GM10248 (cell line): ENCODE measurements at regions not wholly inside any gene's neighbourhood (a gene's known extent, or its start where the extent isn't known, plus 50 kb on each side); places are given as distances from the start of the nearest gene placed in this dataset.

Experiments used
- CTCF ChIA-PET: fragments of 300-600 bp; sonication (Branson Sonifier 250); formaldehyde crosslinking; extraction: SDS; loops from one replicate; lab custom pipeline; 2021; ENCODE audit warnings: antibody characterized with exemption; lab: Yijun Ruan, JAX
- POLR2A ChIA-PET: fragments of 350-650 bp; sonication (Branson Sonifier 250); formaldehyde crosslinking; extraction: SDS; loops from one replicate; lab custom pipeline; 2020; ENCODE audit warnings: antibody characterized with exemption; lab: Yijun Ruan, JAX
- DNase-seq: peaks from one replicate; pipeline ENCODE4 v3.0.0; 2012; ENCODE audit errors: extremely low spot score
- CTCF ChIP-seq: IDR thresholded peaks from 2 replicates; pipeline ENCODE4 v1.5.1; 2012; ENCODE audit warnings: mild to moderate bottlenecking, low read depth; ENCODE audit errors: extremely low read depth, missing control alignments, control extremely low read depth

GRCh38 chr6:105892577-105893262 is 193.4 kb upstream of the PRDM1 start:
- TF ChIP-seq CTCF, result no peak
- peak; percentile 68 for DNase-seq
- ChIA-PET CTCF (interaction anchor here (0.9 to 2.9 kb wide), 4 partner anchors 10 to 331 kb away, joined by 3 to 20 read pairs (median 4); no protein-coding TSS in a partner anchor), POLR2A (no interaction called here)

GRCh38 chr6:105890521-105891244 is 195.5 kb upstream of the PRDM1 start:
- CTCF ChIA-PET, result interaction anchor here (1.4 kb wide), 1 partner anchor 9 kb away, joined by 5 read pairs; no protein-coding TSS in a partner anchor
- POLR2A ChIA-PET, result no interaction called here
- no peak for TF ChIP-seq CTCF
- no peak for DNase-seq

- no peak for TF ChIP-seq CTCF
- ChIA-PET CTCF (interaction anchor here (1.4 kb wide), 1 partner anchor 10 kb away, joined by 5 read pairs; no protein-coding TSS in a partner anchor), POLR2A (no interaction called here)
- no peak for DNase-seq
Observed at GRCh38 chr6:105889902-105890301, 196.2 kb upstream of the PRDM1 start.

GRCh38 chr6:105886814-105887544 is 199.2 kb upstream of the PRDM1 start:
- DNase-seq, result no peak
- POLR2A ChIA-PET, result no interaction called here
- TF ChIP-seq CTCF, result no peak
- CTCF ChIA-PET, result no interaction called here

GRCh38 chr6:105886066-105886813 is 199.9 kb upstream of the PRDM1 start:
- DNase-seq, result no peak

More at GRCh38 chr6:105886066-105886813, 199.9 kb upstream of the PRDM1 start:
- ChIA-PET POLR2A (no interaction called here), CTCF (interaction anchor here (2.3 kb wide), 1 partner anchor 13 kb away, joined by 6 read pairs; no protein-coding TSS in a partner anchor)
- TF ChIP-seq CTCF, result no peak
